ENCODE measurements at regions not wholly inside any gene's neighbourhood (a gene's known extent, or its start where the extent isn't known, plus 50 kb on each side); places are given as distances from the start of the nearest gene placed in this dataset.

DNA sequence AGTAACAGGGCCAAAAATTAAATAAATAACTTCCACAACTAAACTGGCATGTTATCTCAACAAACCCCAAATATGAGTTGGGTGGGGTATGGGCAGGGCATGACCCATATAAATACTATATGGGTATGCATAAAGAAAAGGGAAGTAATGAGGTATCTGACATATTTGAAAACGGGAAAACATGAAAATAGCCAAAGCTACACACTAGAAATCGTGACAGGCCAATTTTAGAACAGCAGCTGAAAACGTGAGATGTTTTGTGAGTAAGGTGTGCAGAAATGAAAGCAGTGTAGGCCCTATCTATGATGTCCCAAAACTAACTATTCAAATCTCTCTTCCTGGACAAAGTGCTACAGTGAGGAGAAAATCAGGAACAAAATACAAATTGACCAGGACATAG lies 537.9 kb upstream of the NR5A2 start:
- TF ChIP-seq, protein P1, sequence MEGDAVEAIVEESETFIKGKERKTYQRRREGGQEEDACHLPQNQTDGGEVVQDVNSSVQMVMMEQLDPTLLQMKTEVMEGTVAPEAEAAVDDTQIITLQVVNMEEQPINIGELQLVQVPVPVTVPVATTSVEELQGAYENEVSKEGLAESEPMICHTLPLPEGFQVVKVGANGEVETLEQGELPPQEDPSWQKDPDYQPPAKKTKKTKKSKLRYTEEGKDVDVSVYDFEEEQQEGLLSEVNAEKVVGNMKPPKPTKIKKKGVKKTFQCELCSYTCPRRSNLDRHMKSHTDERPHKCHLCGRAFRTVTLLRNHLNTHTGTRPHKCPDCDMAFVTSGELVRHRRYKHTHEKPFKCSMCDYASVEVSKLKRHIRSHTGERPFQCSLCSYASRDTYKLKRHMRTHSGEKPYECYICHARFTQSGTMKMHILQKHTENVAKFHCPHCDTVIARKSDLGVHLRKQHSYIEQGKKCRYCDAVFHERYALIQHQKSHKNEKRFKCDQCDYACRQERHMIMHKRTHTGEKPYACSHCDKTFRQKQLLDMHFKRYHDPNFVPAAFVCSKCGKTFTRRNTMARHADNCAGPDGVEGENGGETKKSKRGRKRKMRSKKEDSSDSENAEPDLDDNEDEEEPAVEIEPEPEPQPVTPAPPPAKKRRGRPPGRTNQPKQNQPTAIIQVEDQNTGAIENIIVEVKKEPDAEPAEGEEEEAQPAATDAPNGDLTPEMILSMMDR (tag by site-specific recombination; IDR thresholded peaks at IDR 0.05): no peak
- TF ChIP-seq ZNF138 (tag by site-specific recombination; IDR thresholded peaks at IDR 0.05; ENCODE audit: borderline replicate concordance) (no peak), ZNF747 (tag by site-specific recombination; IDR thresholded peaks at IDR 0.05) (no peak), ZNF311 (tag by site-specific recombination; IDR thresholded peaks at IDR 0.05; ENCODE audit: borderline replicate concordance) (no peak), ZNF175 (tag by site-specific recombination; IDR thresholded peaks at IDR 0.05) (no peak)
- TF ChIP-seq, protein P2, sequence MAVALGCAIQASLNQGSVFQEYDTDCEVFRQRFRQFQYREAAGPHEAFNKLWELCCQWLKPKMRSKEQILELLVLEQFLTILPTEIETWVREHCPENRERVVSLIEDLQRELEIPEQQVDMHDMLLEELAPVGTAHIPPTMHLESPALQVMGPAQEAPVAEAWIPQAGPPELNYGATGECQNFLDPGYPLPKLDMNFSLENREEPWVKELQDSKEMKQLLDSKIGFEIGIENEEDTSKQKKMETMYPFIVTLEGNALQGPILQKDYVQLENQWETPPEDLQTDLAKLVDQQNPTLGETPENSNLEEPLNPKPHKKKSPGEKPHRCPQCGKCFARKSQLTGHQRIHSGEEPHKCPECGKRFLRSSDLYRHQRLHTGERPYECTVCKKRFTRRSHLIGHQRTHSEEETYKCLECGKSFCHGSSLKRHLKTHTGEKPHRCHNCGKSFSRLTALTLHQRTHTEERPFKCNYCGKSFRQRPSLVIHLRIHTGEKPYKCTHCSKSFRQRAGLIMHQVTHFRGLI (tag by site-specific recombination; IDR thresholded peaks at IDR 0.05): no peak

Data from HEK293 (cell line).